ENCODE measurements at regions not wholly inside any gene's neighbourhood (a gene's known extent, or its start where the extent isn't known, plus 50 kb on each side); places are given as distances from the start of the nearest gene placed in this dataset.

GRCh38 chr11:39304586-39304985 lies 2154.9 kb downstream of the LRRC4C start:
- H3K27me3 Mint-ChIP-seq (ENCODE audit: low read depth) = no peaks in the 10 kb centered on the region
- no peak overlapping the region for H3K4me3 Mint-ChIP-seq (ENCODE audit: unreplicated experiment)
- H3K4me1 Mint-ChIP-seq (ENCODE audit: low read depth) = no peaks in the 10 kb centered on the region
- TF ChIP-seq CTCF (IDR thresholded peaks at IDR 0.05) = no peak
- no peak for DNase-seq (ENCODE audit: low spot score)
- H3K36me3 Mint-ChIP-seq (ENCODE audit: low read depth) = no peaks in the 10 kb centered on the region
- H3K9me3 Mint-ChIP-seq (ENCODE audit: low read depth) = peaks cover 26% of the 10 kb centered on the region
- H3K27ac Mint-ChIP-seq (ENCODE audit: unreplicated experiment) = no peak overlapping the region

- Mint-ChIP-seq H3K4me1 (ENCODE audit: low read depth) (no peaks in the 10 kb centered on the region), H3K9me3 (ENCODE audit: low read depth) (peaks cover 32% of the 10 kb centered on the region), H3K36me3 (ENCODE audit: low read depth) (no peaks in the 10 kb centered on the region), H3K27ac (ENCODE audit: unreplicated experiment) (no peak overlapping the region), H3K4me3 (ENCODE audit: unreplicated experiment) (no peak overlapping the region), H3K27me3 (ENCODE audit: low read depth) (no peaks in the 10 kb centered on the region)
- DNase-seq (ENCODE audit: low spot score) = no peak
- no peak for TF ChIP-seq CTCF (IDR thresholded peaks at IDR 0.05)
These were observed 2164.8 kb downstream of the LRRC4C start for GRCh38 chr11:39294648-39295047.

- no peak for DNase-seq (ENCODE audit: low spot score)
- Mint-ChIP-seq H3K36me3 (ENCODE audit: low read depth) (no peaks in the 10 kb centered on the region), H3K4me1 (ENCODE audit: low read depth) (no peaks in the 10 kb centered on the region), H3K27me3 (ENCODE audit: low read depth) (no peaks in the 10 kb centered on the region), H3K27ac (ENCODE audit: unreplicated experiment) (no peak overlapping the region), H3K4me3 (ENCODE audit: unreplicated experiment) (no peak overlapping the region), H3K9me3 (ENCODE audit: low read depth) (peaks cover 23% of the 10 kb centered on the region)
- TF ChIP-seq CTCF (IDR thresholded peaks at IDR 0.05) = no peak
These were observed 2171.4 kb downstream of the LRRC4C start for GRCh38 chr11:39288011-39288410.

- H3K9me3 Mint-ChIP-seq (ENCODE audit: low read depth) = peaks cover 12% of the 10 kb centered on the region
- DNase-seq (ENCODE audit: low spot score) = no peak
- no peak overlapping the region for H3K4me3 Mint-ChIP-seq (ENCODE audit: unreplicated experiment)
- no peak overlapping the region for H3K27ac Mint-ChIP-seq (ENCODE audit: unreplicated experiment)
- TF ChIP-seq CTCF (IDR thresholded peaks at IDR 0.05) = no peak
- no peaks in the 10 kb centered on the region for H3K27me3 Mint-ChIP-seq (ENCODE audit: low read depth)
- H3K36me3 Mint-ChIP-seq (ENCODE audit: low read depth) = no peaks in the 10 kb centered on the region
- no peaks in the 10 kb centered on the region for H3K4me1 Mint-ChIP-seq (ENCODE audit: low read depth)
These were observed 2191.2 kb downstream of the LRRC4C start for GRCh38 chr11:39268176-39268690.

GRCh38 chr11:39255648-39256047 lies 2203.8 kb downstream of the LRRC4C start:
- peaks cover 41% of the 10 kb centered on the region for H3K9me3 Mint-ChIP-seq (ENCODE audit: low read depth)

More at GRCh38 chr11:39255648-39256047, 2203.8 kb downstream of the LRRC4C start:
- H3K36me3 Mint-ChIP-seq (ENCODE audit: low read depth) = no peaks in the 10 kb centered on the region
- no peak for TF ChIP-seq CTCF (IDR thresholded peaks at IDR 0.05)
- H3K27ac Mint-ChIP-seq (ENCODE audit: unreplicated experiment) = no peak overlapping the region
- no peak overlapping the region for H3K4me3 Mint-ChIP-seq (ENCODE audit: unreplicated experiment)
- H3K27me3 Mint-ChIP-seq (ENCODE audit: low read depth) = no peaks in the 10 kb centered on the region
- DNase-seq (ENCODE audit: low spot score) = no peak
- H3K4me1 Mint-ChIP-seq (ENCODE audit: low read depth) = no peaks in the 10 kb centered on the region

Measured in chondrocyte (in vitro differentiated cells).